ENCODE measurements at regions not wholly inside any gene's neighbourhood (a gene's known extent, or its start where the extent isn't known, plus 50 kb on each side); places are given as distances from the start of the nearest gene placed in this dataset.

GRCh38 chr13:69213396-69213795 lies 894.2 kb upstream of the ATXN8OS start:
- H3K36me3 ChIP-seq (ENCODE audit: insufficient read depth): no peaks in the 10 kb centered on the region
- no peak overlapping the region for H3K4me2 ChIP-seq
- H3K27me3 ChIP-seq (ENCODE audit: insufficient read depth, low read depth): no peaks in the 10 kb centered on the region
- no peak overlapping the region for H3K27ac ChIP-seq
- no peak overlapping the region for H3K4me3 ChIP-seq (IDR thresholded peaks at IDR 0.05; ENCODE audit: insufficient read depth, low read depth, low read length)
- no peak for TF ChIP-seq CTCF (conservative IDR thresholded peaks at IDR 0.05; ENCODE audit: low read depth, low read length)
- H3K79me2 ChIP-seq (ENCODE audit: insufficient read depth, low read depth): no peaks in the 10 kb centered on the region
- no peaks in the 10 kb centered on the region for H4K20me1 ChIP-seq (ENCODE audit: insufficient read depth)
- H2AFZ ChIP-seq (ENCODE audit: low read depth): no peak overlapping the region
- H3K4me1 ChIP-seq (ENCODE audit: low read depth, poor library complexity, severe bottlenecking): no peaks in the 10 kb centered on the region
- H3K9ac ChIP-seq: no peak overlapping the region

GRCh38 chr13:69204620-69205019 lies 903.0 kb upstream of the ATXN8OS start:
- Histone ChIP-seq H3K4me2 (no peak overlapping the region), H2AFZ (ENCODE audit: low read depth) (no peak overlapping the region)

GRCh38 chr13:69202996-69203395 lies 904.6 kb upstream of the ATXN8OS start:
- H4K20me1 ChIP-seq (ENCODE audit: insufficient read depth): no peaks in the 10 kb centered on the region
- no peak overlapping the region for H3K27ac ChIP-seq
- H3K79me2 ChIP-seq (ENCODE audit: insufficient read depth, low read depth): no peaks in the 10 kb centered on the region
- no peak overlapping the region for H3K4me2 ChIP-seq
- no peaks in the 10 kb centered on the region for H3K27me3 ChIP-seq (ENCODE audit: insufficient read depth, low read depth)
- no peaks in the 10 kb centered on the region for H3K4me1 ChIP-seq (ENCODE audit: low read depth, poor library complexity, severe bottlenecking)
- no peak overlapping the region for H3K4me3 ChIP-seq (IDR thresholded peaks at IDR 0.05; ENCODE audit: insufficient read depth, low read depth, low read length)
- no peaks in the 10 kb centered on the region for H3K36me3 ChIP-seq (ENCODE audit: insufficient read depth)
- no peak for TF ChIP-seq CTCF (conservative IDR thresholded peaks at IDR 0.05; ENCODE audit: low read depth, low read length)
- no peak overlapping the region for H3K9ac ChIP-seq
- H2AFZ ChIP-seq (ENCODE audit: low read depth): no peak overlapping the region

More at GRCh38 chr13:69204620-69205019, 903.0 kb upstream of the ATXN8OS start:
- H4K20me1 ChIP-seq (ENCODE audit: insufficient read depth): no peaks in the 10 kb centered on the region
- no peak overlapping the region for H3K27ac ChIP-seq
- no peaks in the 10 kb centered on the region for H3K27me3 ChIP-seq (ENCODE audit: insufficient read depth, low read depth)
- H3K4me3 ChIP-seq (IDR thresholded peaks at IDR 0.05; ENCODE audit: insufficient read depth, low read depth, low read length): no peak overlapping the region
- no peak for TF ChIP-seq CTCF (conservative IDR thresholded peaks at IDR 0.05; ENCODE audit: low read depth, low read length)
- H3K36me3 ChIP-seq (ENCODE audit: insufficient read depth): no peaks in the 10 kb centered on the region
- H3K9ac ChIP-seq: no peak overlapping the region
- no peaks in the 10 kb centered on the region for H3K4me1 ChIP-seq (ENCODE audit: low read depth, poor library complexity, severe bottlenecking)
- H3K79me2 ChIP-seq (ENCODE audit: insufficient read depth, low read depth): no peaks in the 10 kb centered on the region

GRCh38 chr13:69199664-69200063 lies 908.0 kb upstream of the ATXN8OS start:
- Histone ChIP-seq H3K27ac (no peak overlapping the region), H3K4me3 (IDR thresholded peaks at IDR 0.05; ENCODE audit: insufficient read depth, low read depth, low read length) (no peak overlapping the region), H3K27me3 (ENCODE audit: insufficient read depth, low read depth) (no peaks in the 10 kb centered on the region), H3K79me2 (ENCODE audit: insufficient read depth, low read depth) (no peaks in the 10 kb centered on the region), H3K4me2 (no peak overlapping the region), H3K36me3 (ENCODE audit: insufficient read depth) (no peaks in the 10 kb centered on the region), H3K9ac (no peak overlapping the region), H2AFZ (ENCODE audit: low read depth) (no peak overlapping the region), H3K4me1 (ENCODE audit: low read depth, poor library complexity, severe bottlenecking) (no peaks in the 10 kb centered on the region), H4K20me1 (ENCODE audit: insufficient read depth) (no peaks in the 10 kb centered on the region)
- no peak for TF ChIP-seq CTCF (conservative IDR thresholded peaks at IDR 0.05; ENCODE audit: low read depth, low read length)
